ENCODE measurements at regions not wholly inside any gene's neighbourhood (a gene's known extent, or its start where the extent isn't known, plus 50 kb on each side); places are given as distances from the start of the nearest gene placed in this dataset.

GRCh38 chr1:81205956-81206355, 594.8 kb upstream of the ADGRL2 start:
- Mint-ChIP-seq H3K9me3 (no peaks in the 10 kb centered on the region), H3K4me3 (no peak overlapping the region), H3K36me3 (ENCODE audit: low read depth) (no peaks in the 10 kb centered on the region), H3K4me1 (ENCODE audit: low read depth) (no peaks in the 10 kb centered on the region), H3K27ac (no peak overlapping the region), H3K27me3 (no peaks in the 10 kb centered on the region)
- Histone ChIP-seq H3K9me3 (ENCODE audit: control insufficient read depth in 1 of 2, insufficient read depth in 1 of 2, low read length in 2 of 2) (no peaks in the 10 kb centered on the region), H3K36me3 (ENCODE audit: insufficient read depth, low read length) (no peaks in the 10 kb centered on the region), H3K27ac (ENCODE audit: low read depth in 1 of 2, low read length in 2 of 2) (no peak overlapping the region), H3K4me3 (ENCODE audit: low read length) (no peak overlapping the region), H3K4me1 (ENCODE audit: insufficient read depth, low read length) (no peaks in the 10 kb centered on the region), H3K27me3 (ENCODE audit: control insufficient read depth in 1 of 2, insufficient read depth in 2 of 2, low read length in 2 of 2) (no peaks in the 10 kb centered on the region)
- DNase-seq (no peak), ATAC-seq (ENCODE audit: poor library complexity) (no peak)
- no peak for TF ChIP-seq CTCF (IDR thresholded peaks at IDR 0.05)
- CTCF ChIA-PET, result no interaction called here
- POLR2A ChIA-PET, result no interaction called here
- intact Hi-C loops (cut with DNase I, micrococcal nuclease), result no loop called here

DNA sequence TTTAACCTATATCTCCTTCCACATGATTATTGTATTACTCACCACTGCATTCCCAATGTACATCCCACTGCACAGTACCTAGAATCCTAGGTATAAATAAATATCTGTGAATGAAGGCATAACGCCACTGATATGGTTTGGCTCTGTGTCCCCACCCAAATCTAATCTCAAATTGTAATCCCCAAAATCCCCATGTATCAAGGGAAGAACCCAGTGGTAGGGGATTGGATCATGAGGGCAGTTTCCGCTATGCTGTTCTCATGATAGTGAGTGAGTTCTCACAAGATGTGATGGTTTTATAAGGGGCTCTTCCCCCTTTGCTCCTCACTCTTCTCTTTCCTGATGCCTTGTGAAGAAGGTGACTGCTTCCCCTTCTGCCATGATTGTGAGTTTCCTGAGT, 599.0 kb upstream of the ADGRL2 start:
- intact Hi-C loops (cut with DNase I, micrococcal nuclease), result no loop called here
- Histone ChIP-seq H3K4me1 (ENCODE audit: insufficient read depth, low read length) (no peaks in the 10 kb centered on the region), H3K9me3 (ENCODE audit: control insufficient read depth in 1 of 2, insufficient read depth in 1 of 2, low read length in 2 of 2) (no peaks in the 10 kb centered on the region), H3K27ac (ENCODE audit: low read depth in 1 of 2, low read length in 2 of 2) (no peak overlapping the region), H3K27me3 (ENCODE audit: control insufficient read depth in 1 of 2, insufficient read depth in 2 of 2, low read length in 2 of 2) (no peaks in the 10 kb centered on the region), H3K36me3 (ENCODE audit: insufficient read depth, low read length) (no peaks in the 10 kb centered on the region), H3K4me3 (ENCODE audit: low read length) (no peak overlapping the region)
- Mint-ChIP-seq H3K36me3 (ENCODE audit: low read depth) (no peaks in the 10 kb centered on the region), H3K27ac (no peak overlapping the region), H3K9me3 (peaks cover 4% of the 10 kb centered on the region), H3K4me3 (no peak overlapping the region), H3K27me3 (no peaks in the 10 kb centered on the region), H3K4me1 (ENCODE audit: low read depth) (no peaks in the 10 kb centered on the region)
- no peak for ATAC-seq (ENCODE audit: poor library complexity)
- CTCF ChIA-PET, result interaction anchor here (0.6 kb wide), 1 partner anchor 30 kb away, joined by 3 read pairs; no protein-coding TSS in a partner anchor
- TF ChIP-seq CTCF (IDR thresholded peaks at IDR 0.05), result no peak
- POLR2A ChIA-PET, result no interaction called here
- DNase-seq, result no peak

- Mint-ChIP-seq H3K4me1 (ENCODE audit: low read depth) (no peaks in the 10 kb centered on the region), H3K36me3 (ENCODE audit: low read depth) (no peaks in the 10 kb centered on the region), H3K27me3 (no peaks in the 10 kb centered on the region), H3K9me3 (peaks cover 13% of the 10 kb centered on the region), H3K4me3 (no peak overlapping the region), H3K27ac (no peak overlapping the region)
- H3K27me3 ChIP-seq (ENCODE audit: control insufficient read depth in 1 of 2, insufficient read depth in 2 of 2, low read length in 2 of 2), result no peaks in the 10 kb centered on the region
- ChIA-PET POLR2A (no interaction called here), CTCF (no interaction called here)
- ATAC-seq (ENCODE audit: poor library complexity), result no peak
- no peak overlapping the region for H3K27ac ChIP-seq (ENCODE audit: low read depth in 1 of 2, low read length in 2 of 2)
- no peaks in the 10 kb centered on the region for H3K4me1 ChIP-seq (ENCODE audit: insufficient read depth, low read length)
- H3K36me3 ChIP-seq (ENCODE audit: insufficient read depth, low read length), result no peaks in the 10 kb centered on the region
- TF ChIP-seq CTCF (IDR thresholded peaks at IDR 0.05), result no peak
- H3K9me3 ChIP-seq (ENCODE audit: control insufficient read depth in 1 of 2, insufficient read depth in 1 of 2, low read length in 2 of 2), result no peaks in the 10 kb centered on the region
- H3K4me3 ChIP-seq (ENCODE audit: low read length), result no peak overlapping the region
- intact Hi-C loops (cut with DNase I, micrococcal nuclease), result no loop called here
- no peak for DNase-seq
Observed at GRCh38 chr1:81197591-81197990, 603.1 kb upstream of the ADGRL2 start.
